ENCODE measurements at regions not wholly inside any gene's neighbourhood (a gene's known extent, or its start where the extent isn't known, plus 50 kb on each side); places are given as distances from the start of the nearest gene placed in this dataset.

GRCh38 chr3:144822671-144823070, 851.0 kb downstream of the DIPK2A start:
- intact Hi-C loops (cut with micrococcal nuclease; ENCODE audit: unreplicated experiment) = no loop called here
- DNase-seq = no peak
- Histone ChIP-seq H3K9me3 (ENCODE audit: insufficient read depth, low read depth) (no peaks in the 10 kb centered on the region), H3K4me3 (no peak overlapping the region), H3K27me3 (ENCODE audit: insufficient read depth, low read depth) (no peaks in the 10 kb centered on the region), H3K36me3 (ENCODE audit: low read depth) (no peaks in the 10 kb centered on the region), H2AFZ (no peak overlapping the region), H3F3A (ENCODE audit: insufficient read depth, low read depth) (no peaks in the 10 kb centered on the region), H3K79me2 (ENCODE audit: low read depth) (no peaks in the 10 kb centered on the region), H3K9me2 (ENCODE audit: insufficient read depth) (no peaks in the 10 kb centered on the region; the same call in 1 of the 2 replicates), H3K4me2 (no peak overlapping the region), H3K4me1 (replicated peaks; ENCODE audit: insufficient read depth) (no peaks in the 10 kb centered on the region), H4K20me1 (ENCODE audit: insufficient read depth) (no peaks in the 10 kb centered on the region), H3K27ac (no peak overlapping the region)
- no TSS peak for BruUV-seq (replicated peaks)
- TF ChIP-seq EZH2 (IDR thresholded peaks at IDR 0.05; ENCODE audit: low read depth) (no peak), CTCF (conservative IDR thresholded peaks at IDR 0.05) (no peak)
- CTCF ChIA-PET = no interaction called here
- POLR2A ChIA-PET (ENCODE audit: unreplicated experiment) = no interaction called here

DNA sequence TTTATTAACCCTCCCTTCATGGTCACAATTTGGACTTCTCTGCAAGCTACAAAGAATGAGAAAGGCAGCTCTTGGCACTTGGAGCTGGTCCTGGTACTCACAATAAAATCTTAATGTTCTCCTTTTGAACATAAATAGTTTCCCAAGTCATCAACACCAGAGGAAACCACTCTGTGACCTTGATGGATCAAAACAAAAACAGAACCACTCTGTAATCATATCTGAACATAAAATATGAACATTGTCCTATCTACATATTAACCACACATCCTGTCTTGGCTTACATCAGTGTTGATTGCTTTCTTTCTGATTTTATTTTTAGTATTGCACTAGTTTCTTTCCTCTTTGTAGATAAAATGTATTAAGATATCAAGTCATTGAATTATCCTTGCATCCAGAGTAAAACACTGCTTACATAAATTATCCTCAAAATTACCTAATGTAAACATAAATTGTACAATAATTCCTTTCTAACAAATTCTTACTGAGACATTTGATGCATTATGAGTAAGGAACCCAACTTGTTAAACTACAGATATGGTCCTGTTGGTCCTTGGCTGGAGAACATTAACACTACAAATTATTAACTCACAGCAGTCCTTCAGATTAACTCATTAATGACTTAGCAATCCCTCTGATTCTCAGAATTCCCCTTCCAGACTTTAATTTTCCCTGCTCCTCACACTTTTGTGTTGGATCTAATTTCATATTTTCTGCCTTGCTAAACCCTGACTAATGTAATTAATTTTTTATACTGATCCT, 860.5 kb downstream of the DIPK2A start:
- no peak for DNase-seq
- Histone ChIP-seq H3K36me3 (ENCODE audit: low read depth) (no peaks in the 10 kb centered on the region), H3K4me3 (no peak overlapping the region), H3K9me3 (ENCODE audit: insufficient read depth, low read depth) (no peaks in the 10 kb centered on the region), H3K27me3 (ENCODE audit: insufficient read depth, low read depth) (no peaks in the 10 kb centered on the region), H2AFZ (no peak overlapping the region), H3K27ac (no peak overlapping the region), H3K79me2 (ENCODE audit: low read depth) (no peaks in the 10 kb centered on the region), H4K20me1 (ENCODE audit: insufficient read depth) (no peaks in the 10 kb centered on the region), H3F3A (ENCODE audit: insufficient read depth, low read depth) (no peaks in the 10 kb centered on the region), H3K4me2 (no peak overlapping the region), H3K9me2 (ENCODE audit: insufficient read depth) (no peaks in the 10 kb centered on the region), H3K4me1 (replicated peaks; ENCODE audit: insufficient read depth) (no peaks in the 10 kb centered on the region)
- CTCF ChIA-PET = no interaction called here
- intact Hi-C loops (cut with micrococcal nuclease; ENCODE audit: unreplicated experiment) = no loop called here
- TF ChIP-seq EZH2 (IDR thresholded peaks at IDR 0.05; ENCODE audit: low read depth) (no peak), CTCF (conservative IDR thresholded peaks at IDR 0.05) (no peak)
- BruUV-seq (replicated peaks) = no TSS peak
- POLR2A ChIA-PET (ENCODE audit: unreplicated experiment) = no interaction called here

GRCh38 chr3:144839991-144840390, 868.4 kb downstream of the DIPK2A start:
- Histone ChIP-seq H3K4me2 (no peak overlapping the region), H3F3A (ENCODE audit: insufficient read depth, low read depth) (no peaks in the 10 kb centered on the region)

More at GRCh38 chr3:144839991-144840390, 868.4 kb downstream of the DIPK2A start:
- H4K20me1 ChIP-seq (ENCODE audit: insufficient read depth) = no peaks in the 10 kb centered on the region
- H3K27ac ChIP-seq = no peak overlapping the region
- DNase-seq = no peak
- no TSS peak for BruUV-seq (replicated peaks)
- H3K9me3 ChIP-seq (ENCODE audit: insufficient read depth, low read depth) = no peaks in the 10 kb centered on the region; the same call in 1 of the 2 replicates
- CTCF ChIA-PET = no interaction called here
- H3K36me3 ChIP-seq (ENCODE audit: low read depth) = no peaks in the 10 kb centered on the region
- no peak for TF ChIP-seq CTCF (conservative IDR thresholded peaks at IDR 0.05)
- H3K9me2 ChIP-seq (ENCODE audit: insufficient read depth) = no peaks in the 10 kb centered on the region
- intact Hi-C loops (cut with micrococcal nuclease; ENCODE audit: unreplicated experiment) = loop anchor here (10.0 kb wide), 1 partner anchor 265 kb away; no protein-coding TSS in a partner anchor
- no peak overlapping the region for H2AFZ ChIP-seq
- H3K4me3 ChIP-seq = no peak overlapping the region
- POLR2A ChIA-PET (ENCODE audit: unreplicated experiment) = no interaction called here
- no peaks in the 10 kb centered on the region for H3K79me2 ChIP-seq (ENCODE audit: low read depth)
- no peaks in the 10 kb centered on the region for H3K27me3 ChIP-seq (ENCODE audit: insufficient read depth, low read depth)
- no peaks in the 10 kb centered on the region for H3K4me1 ChIP-seq (replicated peaks; ENCODE audit: insufficient read depth)

All from PC-9 (cell line).